MV-4-11 (cell line): ENCODE measurements at regions not wholly inside any gene's neighbourhood (a gene's known extent, or its start where the extent isn't known, plus 50 kb on each side); places are given as distances from the start of the nearest gene placed in this dataset.
A peak's percentile ranks its signal among the peaks of the same experiment; 100 is the strongest.
"Not testable (repeated sequence)": the region's sequence is repeated elsewhere in the genome, so short reads cannot be mapped to it uniquely, and the experiment has no call there.

Experiments
- DNase-seq: peaks from one replicate; lab custom pipeline; 2025; lab: John Stamatoyannopoulos, UW

DNA sequence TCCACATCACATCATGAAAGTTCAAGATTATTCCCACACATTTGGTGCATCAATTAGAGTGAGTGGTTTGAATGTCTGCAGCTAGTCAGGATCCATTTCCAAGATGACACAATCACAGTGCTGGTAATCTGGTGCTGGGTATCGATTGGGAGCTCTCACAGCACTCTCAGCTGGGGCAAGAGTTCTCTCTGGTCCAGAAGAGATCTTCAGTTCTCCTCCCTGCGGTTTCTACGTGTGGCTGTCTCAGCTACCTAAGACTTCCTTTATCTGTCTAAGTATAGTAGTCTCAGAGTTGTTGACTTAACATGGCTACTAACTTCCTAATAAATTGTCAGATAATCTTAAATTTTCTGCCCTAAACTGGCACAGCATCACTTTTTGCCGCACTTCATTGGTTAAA, 358.0 kb upstream of the BRINP3 start:
- DNase-seq: no peak

DNA sequence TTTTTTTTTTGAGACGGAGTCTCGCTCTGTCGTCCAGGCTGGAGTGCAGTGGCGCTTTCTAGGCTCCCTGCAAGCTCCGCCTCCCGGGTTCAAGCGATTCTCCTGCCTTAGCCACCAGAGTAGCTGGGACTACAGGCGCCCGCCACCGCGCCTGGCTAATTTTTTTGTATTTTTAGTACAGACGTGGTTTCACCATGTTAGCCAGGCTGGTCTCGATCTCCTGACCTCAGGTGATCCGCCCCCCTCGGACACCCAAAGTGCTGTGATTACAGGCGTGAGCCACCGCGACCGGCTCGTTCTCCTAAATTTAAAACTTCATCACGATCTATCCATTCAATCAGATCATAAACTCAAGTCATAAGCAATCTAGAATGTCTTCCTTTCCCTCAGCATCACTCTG, 359.5 kb upstream of the BRINP3 start:
- DNase-seq: not testable (repeated sequence)

DNA sequence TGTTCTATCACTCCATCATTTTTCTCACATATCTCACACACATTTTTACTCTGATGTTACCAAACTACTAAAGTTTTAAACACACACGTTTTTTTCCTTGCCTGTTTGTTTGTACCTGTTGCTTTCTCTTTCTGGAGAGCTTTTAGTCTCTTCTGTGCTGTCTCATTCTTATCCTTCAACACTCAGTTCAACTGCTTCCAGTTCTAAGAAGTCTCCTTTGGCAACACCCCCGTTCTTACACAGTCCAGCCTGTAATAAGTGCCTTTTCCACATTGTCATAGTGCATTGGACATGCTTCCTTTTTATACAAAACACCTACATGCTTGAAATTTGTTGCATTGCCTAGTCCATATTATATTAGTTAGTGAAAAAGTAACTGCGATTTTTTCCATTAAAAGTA, 360.2 kb upstream of the BRINP3 start:
- no peak for DNase-seq

DNA sequence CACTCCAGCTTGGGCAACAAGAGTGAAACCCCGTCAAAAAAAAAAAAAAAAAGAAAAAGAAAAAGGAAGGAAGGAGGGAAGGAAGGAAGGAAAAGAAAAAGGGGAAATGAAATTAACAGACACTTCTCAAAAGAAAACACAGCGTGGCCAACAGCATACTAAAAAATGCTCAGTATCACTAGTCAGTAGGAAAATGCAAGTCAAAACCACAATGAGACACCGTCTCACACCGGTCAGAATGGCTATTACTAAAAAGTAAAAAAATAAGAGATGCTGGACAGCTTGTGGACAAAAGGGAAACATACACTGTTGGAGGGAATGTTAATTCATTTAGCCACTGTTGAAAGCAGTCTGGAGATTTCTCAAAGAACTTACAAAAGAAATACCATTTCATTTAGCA, 369.5 kb upstream of the BRINP3 start:
- DNase-seq: peak; percentile 76

DNA sequence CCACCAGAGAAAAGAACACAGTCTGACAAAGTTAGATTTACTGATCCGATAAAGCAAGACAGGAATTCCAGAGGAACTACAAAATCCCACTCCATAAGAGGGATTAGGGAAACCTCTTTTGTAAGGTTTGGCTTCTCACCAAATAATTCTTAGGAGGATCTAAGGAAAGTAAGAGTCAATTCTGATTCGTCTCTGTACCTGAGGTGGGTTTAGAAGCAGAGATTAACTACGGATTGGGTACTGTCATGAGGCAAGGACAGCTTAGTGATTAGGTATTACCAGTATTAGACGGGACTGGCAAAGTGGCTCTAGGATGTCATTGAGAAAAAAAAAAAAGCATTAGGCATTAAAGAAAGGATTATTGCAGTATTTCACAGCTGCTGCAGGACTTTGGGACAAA, 371.7 kb upstream of the BRINP3 start:
- DNase-seq: no peak

DNA sequence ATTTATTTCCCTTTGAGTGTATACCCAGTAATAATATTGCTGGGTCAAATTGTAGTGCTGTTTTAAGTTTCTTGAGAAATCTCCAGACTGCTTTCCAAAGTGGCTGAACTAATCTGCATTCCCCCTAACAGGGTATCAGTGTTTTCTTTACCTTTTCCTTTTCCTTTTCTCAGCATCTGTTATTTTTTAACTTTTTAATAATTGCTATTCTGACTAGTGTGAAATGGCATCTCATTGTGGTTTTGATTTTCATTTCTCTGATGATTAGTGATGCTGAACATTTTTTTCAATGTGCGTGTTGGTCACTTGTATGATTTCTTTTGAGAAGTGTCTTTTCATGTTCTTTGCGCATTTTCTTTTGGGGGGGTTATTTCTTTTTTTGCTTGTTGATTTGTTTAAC, 374.9 kb upstream of the BRINP3 start:
- no peak for DNase-seq

DNA sequence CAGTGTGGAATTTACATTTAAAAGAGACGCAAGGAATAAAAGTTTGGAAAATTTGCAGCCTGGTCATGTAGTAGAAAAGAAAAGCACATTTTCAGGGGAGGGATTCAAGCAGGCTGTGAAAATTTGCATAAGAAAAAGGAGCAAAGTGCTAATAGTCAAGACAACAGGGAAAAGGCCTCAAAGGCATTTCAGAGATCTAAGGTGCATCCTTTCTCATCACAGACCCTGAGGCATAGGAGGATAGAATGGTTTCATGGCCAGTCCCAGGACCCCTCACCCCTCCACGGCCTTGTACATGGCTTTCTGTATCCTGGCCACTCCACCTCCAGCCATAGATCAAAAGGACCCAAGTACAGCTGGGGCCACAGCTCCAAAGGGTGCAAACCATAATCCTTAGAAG, 380.5 kb upstream of the BRINP3 start:
- DNase-seq: no peak

DNA sequence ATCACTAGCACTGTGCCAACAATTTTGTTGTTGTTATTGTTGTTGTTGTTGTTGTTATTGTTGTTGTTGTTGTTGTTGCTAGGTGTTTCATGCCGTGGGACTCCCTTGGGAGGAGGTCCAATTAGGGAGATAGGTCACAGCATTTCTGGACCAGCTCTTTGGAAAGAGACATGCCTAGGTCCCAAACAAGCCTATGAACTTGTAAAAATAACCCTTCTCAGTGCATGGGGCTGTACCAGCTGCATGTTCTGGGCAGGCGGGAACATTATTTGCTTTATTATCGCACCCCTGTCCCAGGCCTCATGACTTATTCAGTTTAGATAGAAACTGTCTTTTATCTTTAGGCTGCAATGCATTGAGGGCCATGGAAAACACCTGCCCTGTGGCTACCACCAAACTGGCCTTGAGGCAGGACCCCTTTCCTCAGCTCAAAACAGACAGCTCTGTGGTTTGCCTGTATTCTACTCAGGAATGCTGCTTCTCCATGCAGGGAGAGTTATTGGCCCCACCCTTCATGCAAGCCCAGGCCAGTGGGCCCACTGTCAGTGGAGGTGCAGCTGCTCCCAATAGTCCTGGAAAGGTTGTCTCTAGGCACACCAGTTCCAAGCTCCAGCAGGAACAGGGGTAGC, 386.5 kb upstream of the BRINP3 start:
- DNase-seq: no peak

DNA sequence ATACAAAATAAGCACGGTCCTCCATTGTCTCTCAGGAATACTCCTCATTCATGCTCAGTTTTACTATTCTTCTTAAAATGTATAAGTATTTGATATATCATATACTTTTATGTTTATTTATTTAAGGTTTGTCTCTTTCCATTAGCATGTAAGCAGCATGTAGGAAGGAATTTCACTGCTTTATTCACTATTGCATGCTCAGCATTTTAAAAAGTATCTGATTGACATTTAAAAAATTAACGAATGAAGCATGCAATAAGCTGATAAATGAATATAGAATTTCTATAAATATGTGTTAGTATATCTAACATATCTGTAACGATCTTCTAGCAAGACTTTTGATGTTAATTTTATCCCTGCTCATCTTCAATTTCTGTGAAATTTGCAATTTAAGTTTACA, 402.7 kb upstream of the BRINP3 start:
- no peak for DNase-seq

DNA sequence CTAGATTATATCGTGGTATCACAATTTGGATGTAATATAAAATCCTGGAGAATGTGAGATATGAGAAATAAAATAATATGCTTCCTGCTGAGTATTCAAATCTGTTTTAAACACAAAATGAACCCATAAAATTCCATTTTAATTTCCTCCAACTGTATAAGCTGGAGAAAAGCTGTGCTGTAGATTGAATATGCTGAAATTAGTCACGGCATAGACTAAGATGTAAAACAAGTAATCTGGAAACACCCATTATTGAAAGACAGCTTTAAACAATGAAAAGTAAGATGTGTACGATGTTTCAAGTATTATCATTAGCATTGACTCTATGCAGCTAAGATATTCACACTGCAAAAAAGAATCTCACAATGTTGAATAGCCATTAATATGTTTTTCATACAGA, 403.4 kb upstream of the BRINP3 start:
- no peak for DNase-seq

DNA sequence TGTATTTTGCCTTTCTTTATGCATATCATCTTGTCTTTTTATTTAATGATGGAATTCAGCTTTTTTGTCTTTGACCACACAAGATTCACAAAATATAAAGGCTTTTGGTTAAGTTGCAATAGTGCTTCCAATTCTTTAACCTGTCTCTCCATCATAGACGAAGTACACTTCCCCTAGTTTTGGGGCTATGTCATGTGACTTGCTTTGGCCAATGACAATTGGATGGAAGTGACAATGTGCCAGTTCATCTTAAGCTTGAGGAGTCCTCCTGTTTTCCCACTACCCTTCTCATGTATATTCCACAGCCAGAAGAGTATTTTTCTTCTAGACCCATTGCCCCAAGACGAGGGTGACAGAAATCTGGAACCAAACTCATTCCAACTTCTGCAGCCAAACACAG, 419.6 kb upstream of the BRINP3 start:
- DNase-seq: no peak

DNA sequence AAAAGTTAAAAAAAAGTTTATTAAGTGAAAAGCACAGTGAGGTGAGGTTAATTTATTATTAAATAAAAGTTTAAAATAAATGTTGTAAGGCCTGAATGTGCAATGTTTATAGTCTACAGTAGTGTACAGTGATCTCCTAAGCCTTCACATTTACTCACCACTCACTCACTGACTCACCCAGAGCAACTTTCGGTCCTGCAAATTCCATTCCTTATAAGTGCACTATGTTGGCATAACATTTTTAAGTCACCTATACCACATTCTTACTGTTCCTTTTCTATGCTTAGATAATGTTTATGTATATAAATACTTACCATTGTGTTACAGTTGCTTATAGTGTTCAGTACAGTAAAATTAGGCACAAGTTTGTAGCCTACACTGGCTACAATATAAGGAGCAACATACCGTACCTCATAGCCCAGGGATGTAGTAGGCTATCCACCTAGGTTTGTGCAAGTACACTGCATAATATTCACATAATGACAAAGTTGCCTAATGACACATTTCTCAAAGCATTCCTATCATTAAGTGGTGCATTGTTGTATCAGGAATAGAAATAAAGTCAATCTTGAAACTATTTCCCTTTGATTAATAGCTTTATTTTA, 426.5 kb upstream of the BRINP3 start:
- DNase-seq: no peak

DNA sequence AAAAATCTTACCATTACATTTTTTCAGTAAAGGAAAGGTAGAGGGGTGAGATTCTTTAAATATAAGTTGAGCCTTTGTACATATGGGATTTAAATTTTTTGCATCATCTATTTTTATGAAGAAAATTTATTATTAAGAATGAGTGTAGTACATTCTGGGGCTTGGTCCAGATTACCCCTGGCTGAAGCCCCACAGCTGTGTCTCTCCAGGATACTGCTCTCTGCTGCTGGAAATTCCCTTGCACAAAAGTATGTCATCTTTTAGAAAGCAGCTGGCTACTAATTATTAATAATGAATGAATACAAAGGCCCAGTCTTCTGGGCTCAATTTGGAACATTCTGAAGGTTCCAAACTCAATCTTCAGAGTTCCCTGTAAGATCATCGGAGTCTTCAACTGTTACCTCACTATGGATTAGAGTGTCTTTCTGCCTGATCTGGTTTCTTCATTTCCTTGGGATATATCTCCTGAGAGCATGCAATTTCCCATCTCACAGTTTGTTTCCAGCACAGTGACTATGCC, 428.6 kb upstream of the BRINP3 start:
- DNase-seq: no peak

DNA sequence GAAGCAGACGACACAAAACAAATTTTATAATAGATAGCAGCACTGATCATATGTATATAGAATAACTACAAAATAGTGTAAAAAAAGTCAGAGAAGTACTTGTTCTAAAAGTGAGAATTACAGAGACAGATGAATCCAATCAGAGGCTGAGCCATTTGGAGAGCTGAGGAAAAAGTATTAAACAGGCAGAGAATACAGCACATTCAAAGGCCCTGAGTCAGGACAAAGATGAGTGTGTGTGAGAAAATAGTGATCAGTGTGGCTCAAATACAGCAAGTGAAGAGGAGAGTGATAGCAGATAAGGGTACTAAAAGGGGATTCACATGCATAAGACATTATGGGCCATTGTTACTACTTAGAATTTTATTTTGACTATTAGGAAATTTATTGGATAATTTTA, 430.6 kb upstream of the BRINP3 start:
- DNase-seq: no peak

DNA sequence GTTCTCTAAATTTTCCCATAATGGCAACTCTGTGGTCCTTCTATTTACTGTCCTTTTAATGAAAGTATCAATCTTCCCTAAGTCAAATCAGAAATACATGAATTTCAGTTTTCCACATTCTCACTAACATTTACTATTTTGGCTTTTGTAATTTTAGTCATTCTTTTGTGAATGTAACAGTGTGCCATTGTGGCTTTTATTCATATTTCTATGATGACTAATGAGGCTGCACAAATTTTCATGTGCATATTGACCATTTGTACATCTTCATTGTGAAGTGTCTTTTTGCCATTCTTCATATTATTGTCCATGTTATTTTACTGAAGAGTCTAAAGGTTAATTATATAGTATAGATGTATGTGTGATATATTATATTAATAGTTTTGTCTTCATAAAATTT, 431.0 kb upstream of the BRINP3 start:
- no peak for DNase-seq

DNA sequence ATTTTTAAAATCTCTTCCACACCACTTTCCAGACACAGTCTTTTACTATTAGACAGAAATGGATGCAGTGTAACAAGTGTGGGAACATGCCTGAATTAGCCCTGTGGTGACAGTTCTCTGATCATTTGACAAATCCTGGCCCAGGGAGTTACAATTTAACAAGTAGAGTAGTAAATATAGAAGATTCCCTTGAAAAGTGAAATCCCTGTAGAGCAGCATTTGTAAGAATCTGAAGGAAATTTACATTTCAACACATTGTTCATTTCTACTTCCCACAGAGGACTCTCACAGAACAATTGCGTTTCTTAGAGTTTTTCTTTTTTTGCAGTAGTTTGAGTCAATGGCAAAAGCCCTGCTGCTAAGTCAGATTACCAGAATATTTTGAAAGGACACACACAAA, 458.3 kb upstream of the BRINP3 start:
- no peak for DNase-seq

DNA sequence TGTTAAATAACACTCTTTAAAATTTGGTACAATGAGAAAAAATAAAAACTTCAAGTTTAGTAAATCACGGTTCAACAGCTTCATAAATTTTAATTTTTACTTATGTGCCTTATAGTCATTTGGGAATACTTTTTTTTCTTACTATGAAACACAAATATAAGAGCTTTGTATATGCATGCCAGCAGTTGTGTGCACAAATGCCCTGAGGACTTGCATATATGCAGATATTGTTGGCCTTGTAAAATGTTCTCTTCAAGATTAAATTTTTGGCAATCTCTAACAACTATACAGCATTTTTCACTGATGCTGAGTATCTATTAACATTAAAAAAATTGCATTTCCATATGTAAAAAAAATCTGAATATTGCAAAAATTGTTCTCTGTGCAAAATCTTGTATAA, 458.7 kb upstream of the BRINP3 start:
- no peak for DNase-seq

DNA sequence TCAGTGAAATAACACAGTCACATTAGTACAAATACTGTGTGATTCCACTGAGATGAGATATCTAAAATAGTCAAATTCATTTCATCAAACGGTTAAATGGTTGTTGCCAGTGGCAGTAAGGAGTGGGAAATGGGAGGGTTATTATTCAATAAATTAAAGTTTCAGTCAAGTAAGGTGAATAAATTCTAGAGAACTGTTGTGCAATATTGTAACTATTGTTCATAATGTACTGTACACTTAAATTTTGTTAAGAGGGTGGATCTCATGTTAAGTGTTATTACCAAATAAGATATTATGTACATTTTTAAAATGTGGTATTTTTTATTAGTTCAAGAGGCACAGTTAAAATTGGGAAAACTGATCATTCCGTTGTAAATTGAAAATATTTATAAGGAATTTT, 463.3 kb upstream of the BRINP3 start:
- DNase-seq: no peak

DNA sequence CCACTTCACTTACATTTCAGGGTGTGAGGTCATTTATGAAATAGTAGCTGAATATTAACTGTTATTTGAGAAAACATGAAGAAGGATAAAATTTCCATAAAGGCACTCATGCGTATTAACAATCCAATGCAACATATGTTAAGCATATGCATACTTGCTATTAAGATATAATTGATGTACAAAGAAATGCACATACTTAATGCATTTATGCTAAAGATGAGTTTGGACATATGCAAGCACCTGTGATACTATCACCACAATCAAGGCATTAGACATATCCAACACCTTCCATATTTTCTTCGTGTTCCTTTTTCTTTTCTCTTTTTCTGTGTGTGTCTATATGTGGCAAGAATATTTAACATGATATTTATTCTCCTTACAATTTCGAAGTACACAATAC, 464.8 kb upstream of the BRINP3 start:
- no peak for DNase-seq

DNA sequence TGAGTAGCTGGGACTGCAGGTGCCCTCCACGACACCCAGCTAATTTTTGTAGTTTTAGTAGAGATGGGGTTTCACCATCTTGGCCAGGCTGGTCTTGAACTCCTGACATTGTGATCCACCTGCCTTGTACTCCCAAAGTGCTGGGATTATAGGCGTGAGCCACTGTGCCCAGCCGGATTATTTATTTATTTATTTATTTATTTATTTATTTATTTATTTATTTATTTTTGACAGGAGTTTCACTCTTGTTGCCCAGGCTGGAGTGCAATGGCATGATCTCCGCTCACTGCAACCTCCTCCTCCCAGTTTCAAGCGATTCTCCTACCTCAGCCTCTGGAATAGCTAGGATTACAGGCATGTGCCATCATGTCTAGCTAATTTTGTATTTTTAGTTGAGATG, 466.1 kb upstream of the BRINP3 start:
- DNase-seq: not testable (repeated sequence)

DNA sequence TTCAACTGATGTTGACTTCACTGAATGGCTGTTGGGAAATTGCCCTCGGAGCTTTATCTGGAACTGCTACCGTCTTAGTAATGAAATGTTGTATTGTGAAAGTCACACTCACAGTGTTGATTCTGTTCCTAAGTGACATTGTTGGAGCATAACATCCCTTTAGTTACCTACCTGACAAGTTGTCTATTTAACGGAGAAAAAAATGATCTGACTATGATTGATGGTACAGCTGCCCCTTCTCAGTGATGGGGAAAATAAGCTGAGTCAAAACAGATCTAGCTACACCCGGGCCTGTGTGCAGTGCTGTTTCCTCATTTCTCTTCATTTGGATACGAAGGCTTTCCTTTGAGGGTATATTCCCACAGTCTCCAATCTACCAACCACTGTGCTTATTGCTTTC, 472.3 kb upstream of the BRINP3 start:
- no peak for DNase-seq

DNA sequence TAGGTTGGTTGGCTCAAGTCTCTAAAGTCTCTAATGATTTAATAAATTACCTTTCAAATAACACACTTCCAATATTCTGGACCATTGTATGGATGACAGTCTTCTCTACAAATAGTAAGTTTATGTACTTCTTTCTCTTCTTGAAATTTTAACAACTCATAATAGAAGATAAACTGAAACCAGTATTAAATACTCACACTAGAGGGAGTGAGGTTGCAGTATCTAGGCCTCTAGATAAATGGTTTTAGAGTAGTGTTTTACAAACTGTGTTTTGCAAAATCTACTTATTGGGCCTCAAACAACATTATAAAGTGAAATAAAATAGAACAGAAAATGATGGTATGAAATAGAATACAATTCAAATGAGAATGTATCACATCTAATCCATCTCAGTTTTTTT, 479.9 kb upstream of the BRINP3 start:
- DNase-seq: no peak

DNA sequence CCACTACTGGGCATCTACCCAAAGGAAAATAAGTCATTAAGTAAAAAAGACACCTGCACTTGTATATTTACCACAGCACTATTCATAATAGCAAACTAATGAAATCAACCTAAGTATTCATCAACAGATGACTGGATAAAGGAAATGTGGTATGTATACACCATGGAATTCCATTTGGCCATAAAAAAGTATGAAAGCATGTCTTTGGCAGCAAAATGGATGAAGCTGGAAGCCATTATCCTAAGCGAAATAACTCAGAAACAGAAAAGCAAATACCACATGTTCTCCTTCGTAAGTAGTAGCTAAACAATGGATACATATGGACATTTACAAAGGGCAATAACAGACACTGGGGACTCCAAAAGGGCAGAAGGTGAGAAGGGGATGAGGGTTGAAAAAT, 485.7 kb upstream of the BRINP3 start:
- no peak for DNase-seq

DNA sequence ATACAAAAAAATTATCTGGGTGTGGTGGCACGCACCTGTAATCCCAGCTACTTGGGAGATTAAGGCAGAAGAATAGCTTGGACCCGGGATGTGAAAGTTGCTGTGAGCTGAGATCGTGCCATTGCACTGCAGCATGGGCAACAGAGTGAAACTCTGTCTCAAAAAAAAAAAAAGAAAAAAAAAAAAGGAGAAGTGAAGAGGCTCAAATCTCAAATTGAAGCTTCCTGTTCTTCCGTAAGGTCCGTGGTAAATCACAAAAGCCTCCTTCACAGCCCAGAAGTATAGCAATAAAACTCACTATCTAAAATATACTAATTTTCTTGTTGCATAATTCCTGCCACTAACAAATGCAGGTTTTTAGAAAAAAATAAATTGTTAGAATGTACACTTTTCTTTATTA, 498.2 kb upstream of the BRINP3 start:
- peak; percentile 65 for DNase-seq
